ENCODE measurements at regions not wholly inside any gene's neighbourhood (a gene's known extent, or its start where the extent isn't known, plus 50 kb on each side); places are given as distances from the start of the nearest gene placed in this dataset.

- H3K9me3 Mint-ChIP-seq: no peaks in the 10 kb centered on the region
- H3K4me3 Mint-ChIP-seq: no peak overlapping the region
- no peak overlapping the region for H3K27ac Mint-ChIP-seq
- intact Hi-C loops (cut with micrococcal nuclease): no loop called here
- H3K4me1 Mint-ChIP-seq (ENCODE audit: low read depth): no peaks in the 10 kb centered on the region
- H3K36me3 Mint-ChIP-seq: no peaks in the 10 kb centered on the region
- ChIA-PET CTCF (no interaction called here), POLR2A (no interaction called here)
- no peak for DNase-seq
- H3K27me3 Mint-ChIP-seq: no peaks in the 10 kb centered on the region
These were observed 122.2 kb upstream of the ZNF608 start for GRCh38 chr5:124868676-124869075.

- CTCF ChIA-PET: no interaction called here
- POLR2A ChIA-PET: no interaction called here
- no peaks in the 10 kb centered on the region for H3K9me3 Mint-ChIP-seq
- H3K27me3 Mint-ChIP-seq: no peaks in the 10 kb centered on the region
- H3K27ac Mint-ChIP-seq: no peak overlapping the region
- H3K4me3 Mint-ChIP-seq: no peak overlapping the region
- intact Hi-C loops (cut with micrococcal nuclease): no loop called here
- no peaks in the 10 kb centered on the region for H3K4me1 Mint-ChIP-seq (ENCODE audit: low read depth)
- DNase-seq: no peak
- no peaks in the 10 kb centered on the region for H3K36me3 Mint-ChIP-seq
These were observed 123.1 kb upstream of the ZNF608 start for GRCh38 chr5:124869426-124870033.

GRCh38 chr5:124870070-124870469 is 123.6 kb upstream of the ZNF608 start:
- CTCF ChIA-PET: no interaction called here
- intact Hi-C loops (cut with micrococcal nuclease): no loop called here
- no peaks in the 10 kb centered on the region for H3K9me3 Mint-ChIP-seq
- no peaks in the 10 kb centered on the region for H3K4me1 Mint-ChIP-seq (ENCODE audit: low read depth)
- H3K27ac Mint-ChIP-seq: no peak overlapping the region
- DNase-seq: no peak
- H3K27me3 Mint-ChIP-seq: no peaks in the 10 kb centered on the region
- H3K4me3 Mint-ChIP-seq: no peak overlapping the region
- no peaks in the 10 kb centered on the region for H3K36me3 Mint-ChIP-seq
- POLR2A ChIA-PET: no interaction called here

- H3K27me3 Mint-ChIP-seq: no peaks in the 10 kb centered on the region
- no peaks in the 10 kb centered on the region for H3K4me1 Mint-ChIP-seq (ENCODE audit: low read depth)
- H3K27ac Mint-ChIP-seq: no peak overlapping the region
- ChIA-PET CTCF (no interaction called here), POLR2A (no interaction called here)
- H3K36me3 Mint-ChIP-seq: no peaks in the 10 kb centered on the region
- H3K9me3 Mint-ChIP-seq: no peaks in the 10 kb centered on the region
- intact Hi-C loops (cut with micrococcal nuclease): no loop called here
- no peak for DNase-seq
- no peak overlapping the region for H3K4me3 Mint-ChIP-seq
These were observed 124.9 kb upstream of the ZNF608 start for GRCh38 chr5:124871303-124871702.

- no peaks in the 10 kb centered on the region for H3K36me3 Mint-ChIP-seq
- no peaks in the 10 kb centered on the region for H3K9me3 Mint-ChIP-seq
- no peak for DNase-seq
- H3K27ac Mint-ChIP-seq: no peak overlapping the region
- ChIA-PET POLR2A (no interaction called here), CTCF (no interaction called here)
- intact Hi-C loops (cut with micrococcal nuclease): no loop called here
- H3K4me3 Mint-ChIP-seq: no peak overlapping the region
- H3K27me3 Mint-ChIP-seq: no peaks in the 10 kb centered on the region
- H3K4me1 Mint-ChIP-seq (ENCODE audit: low read depth): no peaks in the 10 kb centered on the region
These were observed 125.6 kb upstream of the ZNF608 start for GRCh38 chr5:124872086-124872485.

- intact Hi-C loops (cut with micrococcal nuclease): no loop called here
- DNase-seq: no peak
- H3K27me3 Mint-ChIP-seq: no peaks in the 10 kb centered on the region
- ChIA-PET CTCF (no interaction called here), POLR2A (no interaction called here)
- H3K9me3 Mint-ChIP-seq: no peaks in the 10 kb centered on the region
- H3K4me1 Mint-ChIP-seq (ENCODE audit: low read depth): no peaks in the 10 kb centered on the region
- no peak overlapping the region for H3K27ac Mint-ChIP-seq
- H3K36me3 Mint-ChIP-seq: no peaks in the 10 kb centered on the region
- H3K4me3 Mint-ChIP-seq: no peak overlapping the region
These were observed 126.2 kb upstream of the ZNF608 start for GRCh38 chr5:124872615-124873014.

GRCh38 chr5:124873188-124873587 is 126.7 kb upstream of the ZNF608 start:
- H3K4me3 Mint-ChIP-seq: no peak overlapping the region
- H3K27me3 Mint-ChIP-seq: no peaks in the 10 kb centered on the region
- ChIA-PET CTCF (no interaction called here), POLR2A (no interaction called here)
- H3K36me3 Mint-ChIP-seq: no peaks in the 10 kb centered on the region
- H3K9me3 Mint-ChIP-seq: no peaks in the 10 kb centered on the region
- DNase-seq: no peak
- no peaks in the 10 kb centered on the region for H3K4me1 Mint-ChIP-seq (ENCODE audit: low read depth)
- H3K27ac Mint-ChIP-seq: no peak overlapping the region
- intact Hi-C loops (cut with micrococcal nuclease): no loop called here

- Mint-ChIP-seq H3K36me3 (no peaks in the 10 kb centered on the region), H3K4me3 (no peak overlapping the region), H3K27me3 (no peaks in the 10 kb centered on the region), H3K27ac (no peak overlapping the region), H3K9me3 (no peaks in the 10 kb centered on the region), H3K4me1 (ENCODE audit: low read depth) (no peaks in the 10 kb centered on the region)
- ChIA-PET CTCF (no interaction called here), POLR2A (no interaction called here)
- intact Hi-C loops (cut with micrococcal nuclease): no loop called here
- no peak for DNase-seq
These were observed 127.3 kb upstream of the ZNF608 start for GRCh38 chr5:124873713-124874112.

- H3K27me3 Mint-ChIP-seq: no peaks in the 10 kb centered on the region
- no peaks in the 10 kb centered on the region for H3K9me3 Mint-ChIP-seq
- POLR2A ChIA-PET: no interaction called here
- DNase-seq: no peak
- H3K4me3 Mint-ChIP-seq: no peak overlapping the region
- intact Hi-C loops (cut with micrococcal nuclease): no loop called here
- no peaks in the 10 kb centered on the region for H3K36me3 Mint-ChIP-seq
- H3K27ac Mint-ChIP-seq: no peak overlapping the region
- CTCF ChIA-PET: no interaction called here
- H3K4me1 Mint-ChIP-seq (ENCODE audit: low read depth): no peaks in the 10 kb centered on the region
These were observed 130.1 kb upstream of the ZNF608 start for GRCh38 chr5:124876566-124876965.

- no peak overlapping the region for H3K27ac Mint-ChIP-seq
- no peak for DNase-seq
- no peaks in the 10 kb centered on the region for H3K4me1 Mint-ChIP-seq (ENCODE audit: low read depth)
- ChIA-PET POLR2A (no interaction called here), CTCF (no interaction called here)
- no peaks in the 10 kb centered on the region for H3K9me3 Mint-ChIP-seq
- intact Hi-C loops (cut with micrococcal nuclease): no loop called here
- no peaks in the 10 kb centered on the region for H3K36me3 Mint-ChIP-seq
- H3K4me3 Mint-ChIP-seq: no peak overlapping the region
- no peaks in the 10 kb centered on the region for H3K27me3 Mint-ChIP-seq
These were observed 130.5 kb upstream of the ZNF608 start for GRCh38 chr5:124876983-124877382.

- Mint-ChIP-seq H3K4me1 (ENCODE audit: low read depth) (no peaks in the 10 kb centered on the region), H3K27me3 (no peaks in the 10 kb centered on the region), H3K36me3 (no peaks in the 10 kb centered on the region), H3K9me3 (no peaks in the 10 kb centered on the region), H3K4me3 (no peak overlapping the region), H3K27ac (no peak overlapping the region)
- DNase-seq: no peak
- intact Hi-C loops (cut with micrococcal nuclease): no loop called here
- ChIA-PET CTCF (no interaction called here), POLR2A (no interaction called here)
These were observed 131.2 kb upstream of the ZNF608 start for GRCh38 chr5:124877501-124878146.

GRCh38 chr5:124878583-124879342 is 132.3 kb upstream of the ZNF608 start:
- ChIA-PET CTCF (no interaction called here), POLR2A (no interaction called here)
- Mint-ChIP-seq H3K27ac (no peak overlapping the region), H3K36me3 (no peaks in the 10 kb centered on the region), H3K9me3 (no peaks in the 10 kb centered on the region), H3K4me3 (no peak overlapping the region), H3K27me3 (no peaks in the 10 kb centered on the region), H3K4me1 (ENCODE audit: low read depth) (no peaks in the 10 kb centered on the region)
- intact Hi-C loops (cut with micrococcal nuclease): no loop called here
- no peak for DNase-seq

All from activated CD4-positive, alpha-beta memory T cell treated with anti-CD3 and anti-CD28 coated beads for 36 hours (primary cell).